ENCODE measurements at regions not wholly inside any gene's neighbourhood (a gene's known extent, or its start where the extent isn't known, plus 50 kb on each side); places are given as distances from the start of the nearest gene placed in this dataset.

- DNase-seq = no peak
- ATAC-seq = no peak
- intact Hi-C loops (cut with micrococcal nuclease) = no loop called here
Measured at GRCh38 chr18:70494524-70494923, 205.7 kb downstream of the SOCS6 start.

GRCh38 chr18:70493461-70493860, 204.6 kb downstream of the SOCS6 start:
- ATAC-seq = no peak
- no peak for DNase-seq
- intact Hi-C loops (cut with micrococcal nuclease) = no loop called here

- peak; percentile 60 for ATAC-seq
- intact Hi-C loops (cut with micrococcal nuclease) = no loop called here
- DNase-seq = peak; percentile 40
Measured at GRCh38 chr18:70491734-70492348, 203.0 kb downstream of the SOCS6 start.

GRCh38 chr18:70489986-70490933, 201.4 kb downstream of the SOCS6 start:
- intact Hi-C loops (cut with micrococcal nuclease) = no loop called here
- ATAC-seq (peak; percentile 53), DNase-seq (no peak)

GRCh38 chr18:70489571-70489970, 200.7 kb downstream of the SOCS6 start:
- no peak for ATAC-seq
- no peak for DNase-seq

GRCh38 chr18:70469916-70470315, 181.1 kb downstream of the SOCS6 start:
- peak; percentile 57 for ATAC-seq
- peak; percentile 39 for DNase-seq

More at GRCh38 chr18:70489571-70489970, 200.7 kb downstream of the SOCS6 start:
- intact Hi-C loops (cut with micrococcal nuclease) = no loop called here

GRCh38 chr18:70468861-70469547, 180.2 kb downstream of the SOCS6 start:
- intact Hi-C loops (cut with micrococcal nuclease) = no loop called here
- DNase-seq (no peak), ATAC-seq (no peak)

More at GRCh38 chr18:70469916-70470315, 181.1 kb downstream of the SOCS6 start:
- intact Hi-C loops (cut with micrococcal nuclease) = no loop called here

GRCh38 chr18:70464343-70465114, 175.7 kb downstream of the SOCS6 start:
- intact Hi-C loops (cut with micrococcal nuclease) = no loop called here
- ATAC-seq = peak; percentile 74
- DNase-seq = peak; percentile 80

- intact Hi-C loops (cut with micrococcal nuclease) = no loop called here
- ATAC-seq (no peak), DNase-seq (no peak)
Measured at GRCh38 chr18:70463085-70463484, 174.2 kb downstream of the SOCS6 start.

- intact Hi-C loops (cut with micrococcal nuclease) = no loop called here
- ATAC-seq = no peak
- no peak for DNase-seq
Measured at GRCh38 chr18:70462078-70462439, 173.2 kb downstream of the SOCS6 start.

- no peak for DNase-seq
- intact Hi-C loops (cut with micrococcal nuclease) = no loop called here
- ATAC-seq = no peak
Measured at GRCh38 chr18:70461323-70462077, 172.7 kb downstream of the SOCS6 start.

GRCh38 chr18:70459731-70460130, 170.9 kb downstream of the SOCS6 start:
- intact Hi-C loops (cut with micrococcal nuclease) = no loop called here
- no peak for ATAC-seq
- DNase-seq = no peak

GRCh38 chr18:70459251-70459650, 170.4 kb downstream of the SOCS6 start:
- intact Hi-C loops (cut with micrococcal nuclease) = no loop called here
- ATAC-seq (no peak), DNase-seq (no peak)

GRCh38 chr18:70457788-70458187, 168.9 kb downstream of the SOCS6 start:
- ATAC-seq (no peak), DNase-seq (no peak)
- intact Hi-C loops (cut with micrococcal nuclease) = no loop called here

- no peak for DNase-seq
- no peak for ATAC-seq
- intact Hi-C loops (cut with micrococcal nuclease) = no loop called here
Measured at GRCh38 chr18:70457223-70457622, 168.4 kb downstream of the SOCS6 start.

- ATAC-seq = no peak
- intact Hi-C loops (cut with micrococcal nuclease) = no loop called here
- no peak for DNase-seq
Measured at GRCh38 chr18:70456376-70456775, 167.5 kb downstream of the SOCS6 start.

GRCh38 chr18:70455731-70456130, 166.9 kb downstream of the SOCS6 start:
- ATAC-seq = no peak
- intact Hi-C loops (cut with micrococcal nuclease) = no loop called here
- no peak for DNase-seq

- intact Hi-C loops (cut with micrococcal nuclease) = no loop called here
- ATAC-seq (peak; percentile 43), DNase-seq (no peak)
Measured at GRCh38 chr18:70454704-70455322, 166.0 kb downstream of the SOCS6 start.
